ENCODE measurements at regions not wholly inside any gene's neighbourhood (a gene's known extent, or its start where the extent isn't known, plus 50 kb on each side); places are given as distances from the start of the nearest gene placed in this dataset.

DNA sequence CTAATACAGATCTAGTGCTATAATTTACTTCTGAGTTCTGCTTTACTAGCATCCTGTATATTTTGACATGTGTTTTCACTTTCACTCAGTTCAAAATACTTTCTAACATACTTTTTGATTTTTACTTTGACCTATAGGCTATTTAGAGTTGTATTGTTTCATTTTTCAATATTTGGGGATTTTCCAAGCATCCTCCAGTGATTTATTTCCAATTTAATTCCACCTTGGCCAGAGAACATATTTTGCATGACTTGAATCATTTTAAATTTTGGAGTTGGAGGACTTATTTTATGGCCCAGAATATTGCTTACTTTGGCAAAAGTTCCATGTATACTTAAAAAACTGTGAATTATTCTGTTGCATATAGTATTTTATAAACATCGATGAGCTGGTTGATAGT lies 1215.6 kb upstream of the MAP3K7 start:
- TF ChIP-seq, protein P1, sequence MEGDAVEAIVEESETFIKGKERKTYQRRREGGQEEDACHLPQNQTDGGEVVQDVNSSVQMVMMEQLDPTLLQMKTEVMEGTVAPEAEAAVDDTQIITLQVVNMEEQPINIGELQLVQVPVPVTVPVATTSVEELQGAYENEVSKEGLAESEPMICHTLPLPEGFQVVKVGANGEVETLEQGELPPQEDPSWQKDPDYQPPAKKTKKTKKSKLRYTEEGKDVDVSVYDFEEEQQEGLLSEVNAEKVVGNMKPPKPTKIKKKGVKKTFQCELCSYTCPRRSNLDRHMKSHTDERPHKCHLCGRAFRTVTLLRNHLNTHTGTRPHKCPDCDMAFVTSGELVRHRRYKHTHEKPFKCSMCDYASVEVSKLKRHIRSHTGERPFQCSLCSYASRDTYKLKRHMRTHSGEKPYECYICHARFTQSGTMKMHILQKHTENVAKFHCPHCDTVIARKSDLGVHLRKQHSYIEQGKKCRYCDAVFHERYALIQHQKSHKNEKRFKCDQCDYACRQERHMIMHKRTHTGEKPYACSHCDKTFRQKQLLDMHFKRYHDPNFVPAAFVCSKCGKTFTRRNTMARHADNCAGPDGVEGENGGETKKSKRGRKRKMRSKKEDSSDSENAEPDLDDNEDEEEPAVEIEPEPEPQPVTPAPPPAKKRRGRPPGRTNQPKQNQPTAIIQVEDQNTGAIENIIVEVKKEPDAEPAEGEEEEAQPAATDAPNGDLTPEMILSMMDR (IDR thresholded peaks at IDR 0.05): no peak
- no peak for TF ChIP-seq POLR2A (IDR thresholded peaks at IDR 0.05)
